NCI-H146 treated with DMSO at 0.1 percent for 48 hours (cell line): ENCODE measurements at regions not wholly inside any gene's neighbourhood (a gene's known extent, or its start where the extent isn't known, plus 50 kb on each side); places are given as distances from the start of the nearest gene placed in this dataset.
"Not testable (repeated sequence)": the region's sequence is repeated elsewhere in the genome, so short reads cannot be mapped to it uniquely, and the experiment has no call there.

ENCODE experiments used
- DNase-seq: peaks from one replicate; lab custom pipeline; 2025; ENCODE audit not compliant: unreplicated experiment; lab: John Stamatoyannopoulos, UW

- no peak for DNase-seq
These were observed 98.3 kb downstream of the TMEM130 start for GRCh38 chr7:98771519-98771918.

- DNase-seq: no peak
These were observed 97.7 kb downstream of the TMEM130 start for GRCh38 chr7:98771941-98772603.

- no peak for DNase-seq
These were observed 94.9 kb downstream of the TMEM130 start for GRCh38 chr7:98774884-98775283.

- DNase-seq: no peak
These were observed 92.8 kb downstream of the TMEM130 start for GRCh38 chr7:98777051-98777450.

GRCh38 chr7:98778421-98778820 lies 91.4 kb downstream of the TMEM130 start:
- DNase-seq: no peak

GRCh38 chr7:98779800-98780587 lies 89.8 kb downstream of the TMEM130 start:
- no peak for DNase-seq

GRCh38 chr7:98784216-98784785 lies 85.5 kb downstream of the TMEM130 start:
- no peak for DNase-seq

GRCh38 chr7:98785929-98786571 lies 83.8 kb downstream of the TMEM130 start:
- no peak for DNase-seq

GRCh38 chr7:98788966-98789365 lies 80.8 kb downstream of the TMEM130 start:
- no peak for DNase-seq

- DNase-seq: not testable (repeated sequence)
These were observed 75.4 kb downstream of the TMEM130 start for GRCh38 chr7:98794453-98794852.

GRCh38 chr7:98795741-98796493 lies 73.9 kb downstream of the TMEM130 start:
- no peak for DNase-seq
